22Rv1 (cell line): ENCODE measurements at regions not wholly inside any gene's neighbourhood (a gene's known extent, or its start where the extent isn't known, plus 50 kb on each side); places are given as distances from the start of the nearest gene placed in this dataset.

Experiments used
- H3K27ac ChIP-seq: fragments of 450-650 bp; 2 replicates; pipeline ENCODE4 v1.5.1; 2017
- ZFX ChIP-seq: fragments of 450-650 bp; IDR thresholded peaks from 2 replicates; pipeline ENCODE4 v1.6.1; 2017; ENCODE audit warnings: antibody characterized with exemption, borderline replicate concordance
- TF ChIP-seq, protein P1 (sequence below): fragments of 450-650 bp; IDR thresholded peaks from 2 replicates; pipeline ENCODE4 v1.5.1; 2017; ENCODE audit warnings: mild to moderate bottlenecking

DNA sequence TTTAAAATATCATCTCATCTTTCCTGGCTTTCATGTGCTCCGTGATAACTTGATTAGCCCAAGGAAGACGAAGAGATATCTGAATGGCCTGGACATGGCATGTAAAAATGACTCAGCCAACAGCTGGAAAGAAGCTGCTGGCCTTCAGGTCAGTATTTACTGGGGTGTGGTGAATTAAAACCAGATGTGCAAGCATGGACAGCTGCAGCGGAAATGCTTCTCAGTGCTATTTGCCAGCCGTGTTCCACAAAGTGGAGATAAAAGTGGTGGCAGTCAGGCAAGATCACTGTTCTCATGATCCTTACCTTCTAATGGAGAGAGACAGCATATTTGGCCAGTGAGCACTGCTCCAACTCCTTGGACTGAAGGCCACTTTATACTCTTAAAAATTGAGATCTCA lies 203.1 kb upstream of the VSTM2A start:
- no peak for TF ChIP-seq ZFX
- TF ChIP-seq, protein P1, sequence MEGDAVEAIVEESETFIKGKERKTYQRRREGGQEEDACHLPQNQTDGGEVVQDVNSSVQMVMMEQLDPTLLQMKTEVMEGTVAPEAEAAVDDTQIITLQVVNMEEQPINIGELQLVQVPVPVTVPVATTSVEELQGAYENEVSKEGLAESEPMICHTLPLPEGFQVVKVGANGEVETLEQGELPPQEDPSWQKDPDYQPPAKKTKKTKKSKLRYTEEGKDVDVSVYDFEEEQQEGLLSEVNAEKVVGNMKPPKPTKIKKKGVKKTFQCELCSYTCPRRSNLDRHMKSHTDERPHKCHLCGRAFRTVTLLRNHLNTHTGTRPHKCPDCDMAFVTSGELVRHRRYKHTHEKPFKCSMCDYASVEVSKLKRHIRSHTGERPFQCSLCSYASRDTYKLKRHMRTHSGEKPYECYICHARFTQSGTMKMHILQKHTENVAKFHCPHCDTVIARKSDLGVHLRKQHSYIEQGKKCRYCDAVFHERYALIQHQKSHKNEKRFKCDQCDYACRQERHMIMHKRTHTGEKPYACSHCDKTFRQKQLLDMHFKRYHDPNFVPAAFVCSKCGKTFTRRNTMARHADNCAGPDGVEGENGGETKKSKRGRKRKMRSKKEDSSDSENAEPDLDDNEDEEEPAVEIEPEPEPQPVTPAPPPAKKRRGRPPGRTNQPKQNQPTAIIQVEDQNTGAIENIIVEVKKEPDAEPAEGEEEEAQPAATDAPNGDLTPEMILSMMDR = no peak
- H3K27ac ChIP-seq = no peak overlapping the region

GRCh38 chr7:54342458-54342857 lies 199.7 kb upstream of the VSTM2A start:
- no peak overlapping the region for H3K27ac ChIP-seq
- TF ChIP-seq ZFX = no peak
- TF ChIP-seq, protein P1 = no peak

- TF ChIP-seq ZFX = no peak
- TF ChIP-seq, protein P1 = no peak
- H3K27ac ChIP-seq = no peak overlapping the region
Observed at GRCh38 chr7:54343511-54343910, 198.7 kb upstream of the VSTM2A start.

DNA sequence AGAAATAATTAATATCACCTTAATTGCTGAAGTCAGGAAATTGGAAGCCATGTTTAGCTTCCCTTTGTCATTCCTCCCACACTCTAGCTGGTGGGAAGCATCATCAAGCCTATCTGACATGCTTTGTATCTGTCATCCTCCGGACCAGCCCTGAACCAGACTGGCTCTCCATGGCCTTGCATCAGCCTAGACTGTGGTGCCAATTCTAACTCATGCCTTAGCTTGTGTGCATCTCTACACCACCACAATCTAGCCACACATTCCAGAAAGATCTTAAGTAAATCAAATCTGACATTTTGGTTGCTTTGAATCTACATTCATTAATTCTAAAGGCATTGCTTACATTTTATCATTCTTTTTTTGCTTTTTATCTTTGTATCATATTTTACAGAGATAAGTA lies 196.4 kb upstream of the VSTM2A start:
- TF ChIP-seq, protein P1 = no peak
- no peak for TF ChIP-seq ZFX
- no peak overlapping the region for H3K27ac ChIP-seq

GRCh38 chr7:54349229-54349628 lies 192.9 kb upstream of the VSTM2A start:
- H3K27ac ChIP-seq = no peak overlapping the region
- TF ChIP-seq ZFX = no peak
- TF ChIP-seq, protein P1 = no peak

DNA sequence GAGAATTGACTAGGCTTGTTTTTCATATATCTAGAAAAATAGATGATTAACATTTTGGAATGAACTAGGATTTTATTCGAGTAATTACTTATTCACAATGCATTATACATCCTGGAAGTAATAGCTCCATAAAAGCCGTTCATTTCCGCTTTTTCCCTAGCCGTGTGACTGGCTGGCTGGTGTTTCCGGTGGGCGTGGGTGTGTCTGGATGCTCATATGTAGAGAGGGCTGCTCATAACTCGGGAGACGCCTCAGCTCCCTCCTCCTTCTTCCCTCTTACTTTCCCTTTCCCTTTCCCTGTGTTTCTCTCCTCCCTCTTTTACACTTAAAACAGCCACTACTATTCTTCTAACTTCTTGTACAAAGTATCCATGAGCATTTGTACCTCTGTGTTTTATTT lies 187.7 kb upstream of the VSTM2A start:
- no peak overlapping the region for H3K27ac ChIP-seq
- TF ChIP-seq, protein P1 = no peak
- TF ChIP-seq ZFX = no peak

DNA sequence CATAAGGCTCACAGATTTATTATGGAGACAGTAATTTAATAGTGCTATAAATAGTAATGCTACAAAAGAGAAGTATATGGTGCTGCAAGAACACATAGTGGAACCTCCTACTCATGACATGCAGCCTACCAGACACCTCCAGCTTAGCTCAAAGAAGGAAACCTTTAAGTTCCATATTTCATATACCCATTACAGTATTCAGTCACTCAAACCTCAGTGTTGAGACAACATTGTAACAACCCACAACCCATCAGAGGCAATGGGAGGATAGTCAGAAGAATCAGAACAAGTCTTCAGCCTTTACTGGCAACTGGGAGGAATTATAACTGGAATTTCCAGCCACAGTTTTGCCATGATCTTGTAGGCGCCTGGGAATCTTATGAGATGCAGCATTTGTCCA lies 186.3 kb upstream of the VSTM2A start:
- no peak for TF ChIP-seq ZFX
- TF ChIP-seq, protein P1 = no peak
- H3K27ac ChIP-seq = no peak overlapping the region
